ENCODE measurements at regions not wholly inside any gene's neighbourhood (a gene's known extent, or its start where the extent isn't known, plus 50 kb on each side); places are given as distances from the start of the nearest gene placed in this dataset.

DNA sequence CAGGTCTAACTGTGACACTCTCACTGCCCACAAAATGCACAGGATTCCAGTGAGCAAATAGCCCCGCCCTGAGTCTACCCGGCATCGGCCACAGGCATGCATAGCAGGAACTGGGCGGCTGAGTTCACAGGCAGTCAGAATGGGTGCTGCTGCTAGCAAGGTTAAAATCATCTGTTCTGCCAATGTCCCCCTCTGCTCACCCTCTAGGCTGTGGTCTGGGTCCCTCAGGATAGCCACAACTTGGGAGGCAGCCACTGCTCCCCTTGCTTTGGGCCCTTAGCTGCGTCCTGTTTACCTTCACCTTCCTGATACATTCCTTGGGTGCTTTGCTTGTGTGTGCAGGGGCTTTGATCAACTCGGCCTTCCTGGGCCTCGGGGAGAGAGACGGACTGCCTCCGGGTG is 232.9 kb upstream of the RGMA start:
- TF ChIP-seq POLR2AphosphoS5 (IDR thresholded peaks at IDR 0.05), result no peak
- no peak for TF ChIP-seq POLR2A (IDR thresholded peaks at IDR 0.05)
